Mesendoderm (in vitro differentiated cells): ENCODE measurements at regions not wholly inside any gene's neighbourhood (a gene's known extent, or its start where the extent isn't known, plus 50 kb on each side); places are given as distances from the start of the nearest gene placed in this dataset.

Experiments used
- DNase-seq: peaks from one replicate; pipeline ENCODE4 v3.0.0; 2013
- H2AK5ac ChIP-seq: 2 replicates; pipeline ENCODE4 v1.6.1; 2013; ENCODE audit warnings: low read length, inconsistent platforms
- H2BK120ac ChIP-seq: 2 replicates; pipeline ENCODE4 v1.6.1; 2013; ENCODE audit warnings: low read depth, mild to moderate bottlenecking, low read length, moderate library complexity, mixed read lengths
- H2BK15ac ChIP-seq: replicated peaks from 2 replicates; pipeline ENCODE4 v1.6.1; 2013; ENCODE audit warnings: low read depth, mild to moderate bottlenecking, moderate library complexity
- H2BK5ac ChIP-seq: 2 replicates; pipeline ENCODE4 v1.6.1; 2013; ENCODE audit warnings: low read length, inconsistent platforms
- H3K18ac ChIP-seq: 2 replicates; pipeline ENCODE4 v1.6.1; 2013; ENCODE audit warnings: mild to moderate bottlenecking, low read length, mixed read lengths
- H3K23ac ChIP-seq: one replicate; pipeline ENCODE4 v1.6.1; 2013; ENCODE audit warnings: low read length
- H3K27ac ChIP-seq: 2 replicates; pipeline ENCODE4 v1.5.1; 2013; ENCODE audit warnings: low read depth, mild to moderate bottlenecking, inconsistent platforms, low read length, moderate library complexity
- H3K27me3 ChIP-seq: 2 replicates; pipeline ENCODE4 v1.6.1; 2013; ENCODE audit warnings: low read length, control low read depth, mild to moderate bottlenecking, inconsistent platforms; ENCODE audit not compliant: insufficient read depth, poor library complexity
- H3K36me3 ChIP-seq: 2 replicates; pipeline ENCODE4 v1.6.1; 2013; ENCODE audit warnings: low read length, inconsistent platforms; ENCODE audit not compliant: control insufficient read depth, insufficient read depth
- H3K4ac ChIP-seq: one replicate; pipeline ENCODE4 v1.6.1; 2013; ENCODE audit warnings: low read depth, mild to moderate bottlenecking, low read length, moderate library complexity
- H3K4me1 ChIP-seq: 2 replicates; pipeline ENCODE4 v1.6.1; 2013; ENCODE audit warnings: low read depth, low read length, inconsistent platforms; ENCODE audit not compliant: control insufficient read depth
- H3K4me2 ChIP-seq: 2 replicates; pipeline ENCODE4 v1.6.1; 2013; ENCODE audit warnings: low read length
- H3K4me3 ChIP-seq: 2 replicates; pipeline ENCODE4 v1.5.1; 2013; ENCODE audit warnings: mild to moderate bottlenecking, low read length
- H3K56ac ChIP-seq: one replicate; pipeline ENCODE4 v1.6.1; 2013; ENCODE audit warnings: low read length
- H3K79me1 ChIP-seq: 2 replicates; pipeline ENCODE4 v1.6.1; 2013; ENCODE audit warnings: low read length, inconsistent platforms
- H3K79me2 ChIP-seq: 2 replicates; pipeline ENCODE4 v1.6.1; 2013; ENCODE audit warnings: mild to moderate bottlenecking, low read length; ENCODE audit not compliant: control insufficient read depth, insufficient read depth
- H3K9ac ChIP-seq: 2 replicates; pipeline ENCODE4 v1.6.1; 2013; ENCODE audit warnings: low read length, inconsistent platforms
- H4K5ac ChIP-seq: one replicate; pipeline ENCODE4 v1.6.1; 2013; ENCODE audit warnings: low read length
- H4K8ac ChIP-seq: one replicate; pipeline ENCODE4 v1.6.1; 2013; ENCODE audit warnings: low read depth, mild to moderate bottlenecking, control low read depth, low read length, moderate library complexity
- WGBS: extraction: QIAGEN DNeasy Blood & Tissue Kit; methylation state at CpG from one replicate; pipeline ENCODE4 v1.1.7; 2013; ENCODE audit warnings: low lambda C conversion rate, missing lambda C conversion rate; ENCODE audit not compliant: insufficient coverage; ENCODE audit errors: extremely low coverage; 5-methylcytosine and 5-hydroxymethylcytosine counted together

GRCh38 chr3:176075491-176075890 is 1121.8 kb downstream of the TBL1XR1 start:
- Histone ChIP-seq H3K79me1 (no peaks in the 10 kb centered on the region), H2AK5ac (no peak overlapping the region), H3K79me2 (no peaks in the 10 kb centered on the region), H3K27ac (no peak overlapping the region), H3K4me3 (no peak overlapping the region), H2BK120ac (no peak overlapping the region), H4K5ac (no peak overlapping the region), H3K4ac (no peak overlapping the region), H3K27me3 (no peaks in the 10 kb centered on the region), H3K9ac (no peak overlapping the region), H2BK5ac (no peak overlapping the region), H3K18ac (no peak overlapping the region), H3K56ac (no peak overlapping the region), H2BK15ac (no peak overlapping the region), H3K4me2 (no peak overlapping the region), H3K23ac (no peak overlapping the region), H4K8ac (no peak overlapping the region), H3K4me1 (no peaks in the 10 kb centered on the region), H3K36me3 (no peaks in the 10 kb centered on the region)
- DNase-seq = no peak
- no CpG with 5 or more reads among the region's 1 CpG for WGBS

GRCh38 chr3:176075046-176075445 is 1122.2 kb downstream of the TBL1XR1 start:
- H4K8ac ChIP-seq = no peak overlapping the region
- no peak overlapping the region for H3K9ac ChIP-seq
- no peaks in the 10 kb centered on the region for H3K36me3 ChIP-seq
- no peaks in the 10 kb centered on the region for H3K79me2 ChIP-seq
- H3K27me3 ChIP-seq = no peaks in the 10 kb centered on the region
- H3K18ac ChIP-seq = no peak overlapping the region
- no peak overlapping the region for H2BK15ac ChIP-seq
- no peaks in the 10 kb centered on the region for H3K79me1 ChIP-seq
- no peak overlapping the region for H2BK5ac ChIP-seq
- H3K4ac ChIP-seq = no peak overlapping the region
- H3K56ac ChIP-seq = no peak overlapping the region
- H3K4me3 ChIP-seq = no peak overlapping the region
- no peak overlapping the region for H3K23ac ChIP-seq
- H2AK5ac ChIP-seq = no peak overlapping the region
- H3K4me1 ChIP-seq = no peaks in the 10 kb centered on the region
- no peak overlapping the region for H2BK120ac ChIP-seq
- H4K5ac ChIP-seq = no peak overlapping the region
- DNase-seq = no peak
- no peak overlapping the region for H3K27ac ChIP-seq
- no peak overlapping the region for H3K4me2 ChIP-seq

- H3K27me3 ChIP-seq = no peaks in the 10 kb centered on the region
- no peaks in the 10 kb centered on the region for H3K4me1 ChIP-seq
- no peak overlapping the region for H3K4me2 ChIP-seq
- H3K4ac ChIP-seq = no peak overlapping the region
- H4K5ac ChIP-seq = no peak overlapping the region
- H3K4me3 ChIP-seq = no peak overlapping the region
- no peak overlapping the region for H3K56ac ChIP-seq
- H3K18ac ChIP-seq = no peak overlapping the region
- DNase-seq = no peak
- H3K79me2 ChIP-seq = no peaks in the 10 kb centered on the region
- H2BK5ac ChIP-seq = no peak overlapping the region
- H3K9ac ChIP-seq = no peak overlapping the region
- H3K36me3 ChIP-seq = no peaks in the 10 kb centered on the region
- no peak overlapping the region for H4K8ac ChIP-seq
- no CpG with 5 or more reads among the region's 2 CpGs for WGBS
- H3K27ac ChIP-seq = no peak overlapping the region
- no peak overlapping the region for H2BK120ac ChIP-seq
- no peak overlapping the region for H2AK5ac ChIP-seq
- H3K23ac ChIP-seq = no peak overlapping the region
- no peaks in the 10 kb centered on the region for H3K79me1 ChIP-seq
- no peak overlapping the region for H2BK15ac ChIP-seq
Measured at GRCh38 chr3:176074096-176074495, 1123.2 kb downstream of the TBL1XR1 start.

- no peak overlapping the region for H2AK5ac ChIP-seq
- H3K18ac ChIP-seq = no peak overlapping the region
- H3K56ac ChIP-seq = no peak overlapping the region
- no peak overlapping the region for H3K27ac ChIP-seq
- H3K4me2 ChIP-seq = no peak overlapping the region
- no peak overlapping the region for H3K23ac ChIP-seq
- H3K4me1 ChIP-seq = no peaks in the 10 kb centered on the region
- H3K79me2 ChIP-seq = no peaks in the 10 kb centered on the region
- no peak overlapping the region for H4K5ac ChIP-seq
- H3K4me3 ChIP-seq = no peak overlapping the region
- H3K9ac ChIP-seq = no peak overlapping the region
- no peak for DNase-seq
- H2BK5ac ChIP-seq = no peak overlapping the region
- H3K79me1 ChIP-seq = no peaks in the 10 kb centered on the region
- H3K36me3 ChIP-seq = no peaks in the 10 kb centered on the region
- H2BK15ac ChIP-seq = no peak overlapping the region
- no CpG with 5 or more reads among the region's 2 CpGs for whole genome bisulfite sequencing
- H3K27me3 ChIP-seq = no peaks in the 10 kb centered on the region
- H4K8ac ChIP-seq = no peak overlapping the region
- no peak overlapping the region for H3K4ac ChIP-seq
- no peak overlapping the region for H2BK120ac ChIP-seq
Measured at GRCh38 chr3:176071943-176072342, 1125.3 kb downstream of the TBL1XR1 start.

GRCh38 chr3:176068750-176069149 is 1128.5 kb downstream of the TBL1XR1 start:
- Histone ChIP-seq H3K79me2 (no peaks in the 10 kb centered on the region), H2BK15ac (no peak overlapping the region), H3K4ac (no peak overlapping the region), H4K5ac (no peak overlapping the region), H4K8ac (no peak overlapping the region), H2BK5ac (no peak overlapping the region), H3K56ac (no peak overlapping the region), H3K79me1 (no peaks in the 10 kb centered on the region), H3K4me1 (no peaks in the 10 kb centered on the region), H3K23ac (no peak overlapping the region), H2BK120ac (no peak overlapping the region), H3K9ac (no peak overlapping the region), H3K18ac (no peak overlapping the region), H3K4me3 (no peak overlapping the region), H2AK5ac (no peak overlapping the region), H3K36me3 (no peaks in the 10 kb centered on the region), H3K27me3 (no peaks in the 10 kb centered on the region), H3K4me2 (no peak overlapping the region), H3K27ac (no peak overlapping the region)
- WGBS = no CpG with 5 or more reads among the region's 6 CpGs
- no peak for DNase-seq

GRCh38 chr3:176058856-176059255 is 1138.4 kb downstream of the TBL1XR1 start:
- DNase-seq = no peak
- H3K4me1 ChIP-seq = no peaks in the 10 kb centered on the region
- no peak overlapping the region for H3K23ac ChIP-seq
- no peak overlapping the region for H2BK15ac ChIP-seq
- no peak overlapping the region for H3K56ac ChIP-seq
- no peak overlapping the region for H3K4me3 ChIP-seq
- no peak overlapping the region for H3K27ac ChIP-seq
- H3K36me3 ChIP-seq = no peaks in the 10 kb centered on the region
- no peak overlapping the region for H2AK5ac ChIP-seq
- no peak overlapping the region for H2BK5ac ChIP-seq
- H3K9ac ChIP-seq = no peak overlapping the region
- H2BK120ac ChIP-seq = no peak overlapping the region
- no peak overlapping the region for H4K8ac ChIP-seq
- no peak overlapping the region for H4K5ac ChIP-seq
- H3K4ac ChIP-seq = no peak overlapping the region
- H3K79me2 ChIP-seq = no peaks in the 10 kb centered on the region
- H3K18ac ChIP-seq = no peak overlapping the region
- no peak overlapping the region for H3K4me2 ChIP-seq
- H3K79me1 ChIP-seq = no peaks in the 10 kb centered on the region
- H3K27me3 ChIP-seq = no peaks in the 10 kb centered on the region
